ENCODE measurements at regions not wholly inside any gene's neighbourhood (a gene's known extent, or its start where the extent isn't known, plus 50 kb on each side); places are given as distances from the start of the nearest gene placed in this dataset.
A peak's percentile ranks its signal among the peaks of the same experiment; 100 is the strongest.
"Not testable (repeated sequence)": the region's sequence is repeated elsewhere in the genome, so short reads cannot be mapped to it uniquely, and the experiment has no call there.

DNA sequence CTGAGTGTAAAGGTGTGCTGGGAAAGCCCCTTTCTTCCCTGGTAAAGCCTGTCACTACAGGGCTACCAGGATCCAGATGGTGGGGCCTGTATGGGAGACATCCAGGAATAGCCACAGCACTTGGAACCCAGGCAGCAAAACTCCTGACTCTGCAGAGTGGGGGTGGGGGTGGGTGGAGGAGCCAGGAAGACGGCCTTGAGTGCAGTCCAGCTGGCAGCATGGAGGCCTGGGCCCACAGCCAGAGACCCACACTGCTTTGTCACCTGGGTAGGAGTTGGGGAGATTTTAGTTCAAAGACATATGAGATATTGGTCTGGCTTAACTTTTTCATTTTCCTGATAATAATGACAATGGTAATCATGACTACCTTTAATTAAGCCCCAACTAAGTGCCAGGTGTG lies 116.7 kb upstream of the MRPS22 start:
- no peak for DNase-seq (ENCODE audit: extremely low read depth, low read depth)
- TF ChIP-seq CTCF (IDR thresholded peaks at IDR 0.05; ENCODE audit: low read depth, low read length, missing control alignments): no peak
- no peak overlapping the region for H3K4me3 ChIP-seq (replicated peaks; ENCODE audit: low read depth, low read length)

DNA sequence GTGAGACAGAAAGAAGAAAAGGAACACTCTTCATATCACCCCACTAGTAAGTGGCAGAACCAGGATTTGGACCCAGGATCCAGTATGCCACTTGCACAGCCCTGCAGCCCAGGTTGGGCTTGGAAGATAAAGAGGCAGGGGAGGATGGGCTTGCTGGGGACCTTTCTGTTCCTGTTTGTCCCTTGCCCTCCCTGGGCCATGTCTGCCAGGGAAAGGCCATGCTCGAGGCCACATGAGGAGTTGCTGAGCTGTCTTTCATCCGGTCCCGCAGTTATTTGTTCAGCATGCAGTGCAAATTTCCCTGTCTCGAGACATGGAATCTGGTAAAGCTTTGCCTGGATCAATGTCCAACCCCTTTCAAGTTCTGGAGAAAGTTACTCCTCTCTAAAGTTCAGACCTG lies 116.0 kb upstream of the MRPS22 start:
- no peak for DNase-seq (ENCODE audit: extremely low read depth, low read depth)
- H3K4me3 ChIP-seq (replicated peaks; ENCODE audit: low read depth, low read length): no peak overlapping the region
- no peak for TF ChIP-seq CTCF (IDR thresholded peaks at IDR 0.05; ENCODE audit: low read depth, low read length, missing control alignments)

GRCh38 chr3:139230391-139230790 lies 113.4 kb upstream of the MRPS22 start:
- TF ChIP-seq CTCF (IDR thresholded peaks at IDR 0.05; ENCODE audit: low read depth, low read length, missing control alignments): no peak
- no peak overlapping the region for H3K4me3 ChIP-seq (replicated peaks; ENCODE audit: low read depth, low read length)
- DNase-seq (ENCODE audit: extremely low read depth, low read depth): peak; percentile 27

GRCh38 chr3:139231555-139232281 lies 112.1 kb upstream of the MRPS22 start:
- no peak overlapping the region for H3K4me3 ChIP-seq (replicated peaks; ENCODE audit: low read depth, low read length)
- no peak for DNase-seq (ENCODE audit: extremely low read depth, low read depth)
- no peak for TF ChIP-seq CTCF (IDR thresholded peaks at IDR 0.05; ENCODE audit: low read depth, low read length, missing control alignments)

DNA sequence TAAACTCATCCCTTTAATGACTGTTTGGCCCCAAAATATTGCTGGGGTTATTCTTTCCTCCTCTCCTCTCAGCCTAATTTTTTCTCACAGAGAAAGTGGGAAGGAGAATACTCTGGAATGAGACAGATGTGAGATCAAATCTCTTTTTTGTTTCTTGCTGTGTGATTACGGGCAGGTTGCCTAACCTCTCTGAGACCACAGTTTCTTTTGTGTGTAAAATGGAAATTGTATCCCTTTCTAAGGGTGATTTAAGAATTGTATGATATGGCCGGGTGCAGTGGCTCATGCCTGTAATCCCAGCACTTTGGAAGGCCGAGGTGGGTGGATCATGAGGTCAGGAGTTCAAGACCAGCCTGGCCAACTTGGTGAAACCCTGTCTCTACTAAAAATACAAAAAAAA lies 111.5 kb upstream of the MRPS22 start:
- H3K4me3 ChIP-seq (replicated peaks; ENCODE audit: low read depth, low read length); DNase-seq (ENCODE audit: extremely low read depth, low read depth): not testable (repeated sequence)

- no peak overlapping the region for H3K4me3 ChIP-seq (replicated peaks; ENCODE audit: low read depth, low read length)
- DNase-seq (ENCODE audit: extremely low read depth, low read depth): no peak
- no peak for TF ChIP-seq CTCF (IDR thresholded peaks at IDR 0.05; ENCODE audit: low read depth, low read length, missing control alignments)
Observed at GRCh38 chr3:139234491-139234890, 109.3 kb upstream of the MRPS22 start.

DNA sequence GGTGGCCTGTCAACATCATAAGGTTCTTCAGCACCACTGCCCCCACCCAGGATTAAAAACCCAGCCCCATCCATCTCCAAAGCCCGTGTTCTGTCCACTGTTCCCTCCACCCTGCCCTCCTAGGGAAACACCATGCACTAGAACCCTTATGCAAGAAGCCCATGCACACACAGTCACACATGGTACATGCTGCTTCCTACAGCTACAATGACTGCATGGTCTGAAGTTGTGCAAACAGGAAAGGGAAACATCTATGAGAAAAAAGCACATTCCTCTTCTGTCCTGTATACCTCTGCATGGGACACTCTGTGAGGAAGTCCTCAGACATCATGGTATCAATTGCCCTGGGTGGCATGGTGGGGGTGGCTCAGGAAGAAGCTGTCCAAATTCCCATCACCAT lies 108.6 kb upstream of the MRPS22 start:
- no peak for TF ChIP-seq CTCF (IDR thresholded peaks at IDR 0.05; ENCODE audit: low read depth, low read length, missing control alignments)
- no peak for DNase-seq (ENCODE audit: extremely low read depth, low read depth)
- H3K4me3 ChIP-seq (replicated peaks; ENCODE audit: low read depth, low read length): no peak overlapping the region

Data from HFF-Myc (cell line).